ENCODE measurements at regions not wholly inside any gene's neighbourhood (a gene's known extent, or its start where the extent isn't known, plus 50 kb on each side); places are given as distances from the start of the nearest gene placed in this dataset.

DNA sequence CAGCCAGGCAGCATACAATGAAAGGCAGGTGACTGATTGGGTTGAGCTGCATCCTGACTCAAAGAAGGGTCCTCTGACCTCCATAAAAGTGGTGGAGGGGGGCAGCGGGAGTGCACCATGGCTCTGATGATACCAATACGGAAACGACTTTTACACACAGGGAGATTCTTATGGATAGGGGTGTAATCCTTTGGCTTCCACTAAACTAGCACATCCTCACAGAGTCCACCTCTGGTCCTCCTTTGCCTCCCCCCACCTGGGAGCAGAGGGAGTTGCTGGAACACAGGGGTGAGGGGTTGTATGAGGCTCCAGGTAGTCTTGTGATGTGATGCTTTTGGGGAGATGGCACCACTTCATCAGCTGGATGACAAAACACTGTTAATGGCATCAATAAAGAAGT lies 361.0 kb downstream of the BARHL2 start:
- TF ChIP-seq, protein P1, sequence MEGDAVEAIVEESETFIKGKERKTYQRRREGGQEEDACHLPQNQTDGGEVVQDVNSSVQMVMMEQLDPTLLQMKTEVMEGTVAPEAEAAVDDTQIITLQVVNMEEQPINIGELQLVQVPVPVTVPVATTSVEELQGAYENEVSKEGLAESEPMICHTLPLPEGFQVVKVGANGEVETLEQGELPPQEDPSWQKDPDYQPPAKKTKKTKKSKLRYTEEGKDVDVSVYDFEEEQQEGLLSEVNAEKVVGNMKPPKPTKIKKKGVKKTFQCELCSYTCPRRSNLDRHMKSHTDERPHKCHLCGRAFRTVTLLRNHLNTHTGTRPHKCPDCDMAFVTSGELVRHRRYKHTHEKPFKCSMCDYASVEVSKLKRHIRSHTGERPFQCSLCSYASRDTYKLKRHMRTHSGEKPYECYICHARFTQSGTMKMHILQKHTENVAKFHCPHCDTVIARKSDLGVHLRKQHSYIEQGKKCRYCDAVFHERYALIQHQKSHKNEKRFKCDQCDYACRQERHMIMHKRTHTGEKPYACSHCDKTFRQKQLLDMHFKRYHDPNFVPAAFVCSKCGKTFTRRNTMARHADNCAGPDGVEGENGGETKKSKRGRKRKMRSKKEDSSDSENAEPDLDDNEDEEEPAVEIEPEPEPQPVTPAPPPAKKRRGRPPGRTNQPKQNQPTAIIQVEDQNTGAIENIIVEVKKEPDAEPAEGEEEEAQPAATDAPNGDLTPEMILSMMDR (IDR thresholded peaks at IDR 0.05; ENCODE audit: insufficient read depth, low read length, poor library complexity, severe bottlenecking) = no peak
- no peak for TF ChIP-seq EZH2phosphoT487 (conservative IDR thresholded peaks at IDR 0.05; ENCODE audit: low read length)

Measured in SU-DHL-6 (cell line).